ENCODE measurements at regions not wholly inside any gene's neighbourhood (a gene's known extent, or its start where the extent isn't known, plus 50 kb on each side); places are given as distances from the start of the nearest gene placed in this dataset.

DNA sequence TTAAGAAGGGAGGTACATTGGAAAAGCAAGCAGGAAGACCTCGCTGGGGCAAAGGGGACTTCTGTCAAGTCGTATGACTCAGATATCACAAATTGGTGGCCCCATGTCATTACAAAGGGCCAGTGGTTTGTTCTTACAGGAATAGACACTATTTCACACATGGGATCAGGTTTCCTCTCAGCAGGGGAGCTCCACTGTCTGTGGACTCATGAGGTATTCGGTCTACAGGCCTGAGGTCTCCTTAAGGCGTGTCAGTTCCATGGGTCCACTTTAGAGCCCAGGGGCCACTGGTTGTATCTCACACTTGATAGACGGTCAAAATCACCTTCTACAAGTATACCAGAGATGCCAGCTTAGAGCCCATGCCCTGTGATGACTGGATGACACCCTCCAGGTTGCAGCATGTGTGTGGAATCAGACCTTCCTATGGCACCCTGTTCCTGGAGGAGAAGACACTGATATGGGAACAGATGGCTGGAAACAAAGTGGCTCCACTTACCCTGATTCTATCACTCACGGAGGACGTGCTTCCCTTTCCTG, 288.1 kb upstream of the B3GAT1 start:
- Histone ChIP-seq H3K18ac (ENCODE audit: insufficient read length, low read depth, low read length) (no peak overlapping the region), H3K9ac (ENCODE audit: extremely low read depth, insufficient read length, low read length) (no peak overlapping the region), H4K91ac (ENCODE audit: insufficient read length, low read depth, low read length) (no peak overlapping the region), H2AK5ac (ENCODE audit: insufficient read length, low read length) (no peak overlapping the region), H2BK15ac (ENCODE audit: low read depth, low read length) (no peak overlapping the region), H3K79me1 (ENCODE audit: insufficient read depth, low read depth, low read length, poor library complexity, severe bottlenecking) (no peaks in the 10 kb centered on the region), H3K23me2 (ENCODE audit: insufficient read length, low read depth, low read length, poor library complexity, severe bottlenecking) (no peaks in the 10 kb centered on the region), H3K14ac (ENCODE audit: insufficient read depth, low read length) (no peak overlapping the region), H3K27ac (ENCODE audit: insufficient read length, low read depth, low read length) (no peak overlapping the region), H3K9me3 (ENCODE audit: control insufficient read depth, low read depth, low read length) (no peaks in the 10 kb centered on the region), H2BK120ac (ENCODE audit: low read depth, low read length, poor library complexity, severe bottlenecking) (no peak overlapping the region), H2AFZ (ENCODE audit: low read length) (no peak overlapping the region), H4K20me1 (ENCODE audit: control insufficient read depth, insufficient read depth, insufficient read length) (no peaks in the 10 kb centered on the region), H2BK5ac (ENCODE audit: insufficient read length, low read length) (no peak overlapping the region), H3K23ac (ENCODE audit: insufficient read length, low read depth, low read length) (no peak overlapping the region), H3T11ph (ENCODE audit: low read length) (no peak overlapping the region), H3K4me1 (ENCODE audit: insufficient read depth, low read length) (no peaks in the 10 kb centered on the region), H3K79me2 (ENCODE audit: insufficient read depth, low read length) (no peaks in the 10 kb centered on the region), H4K5ac (ENCODE audit: insufficient read length, low read depth, low read length) (no peak overlapping the region), H3K4me2 (ENCODE audit: insufficient read depth, insufficient read length, low read length) (no peak overlapping the region), H2BK12ac (ENCODE audit: insufficient read length, low read depth, low read length) (no peak overlapping the region), H3K56ac (ENCODE audit: insufficient read length, low read depth, low read length) (no peak overlapping the region), H4K8ac (replicated peaks; ENCODE audit: insufficient read length, low read depth, low read length) (no peak overlapping the region), H3K27me3 (ENCODE audit: insufficient read depth, low read length) (no peaks in the 10 kb centered on the region), H3K4ac (ENCODE audit: low read depth, low read length) (no peak overlapping the region), H2BK20ac (ENCODE audit: low read depth, low read length, poor library complexity, severe bottlenecking) (no peak overlapping the region)
- Mint-ChIP-seq H3K27ac (no peak overlapping the region), H3K4me1 (no peaks in the 10 kb centered on the region), H3K9me3 (no peaks in the 10 kb centered on the region), H3K27me3 (ENCODE audit: low read depth) (peaks cover 14% of the 10 kb centered on the region), H3K4me3 (no peak overlapping the region), H3K36me3 (ENCODE audit: insufficient read depth in 1 of 3, low read depth in 3 of 3) (no peaks in the 10 kb centered on the region)
- no CpG with 5 or more reads among the region's 7 CpGs for WGBS (ENCODE audit: extremely low coverage, insufficient read length, low lambda C conversion rate)
- TF ChIP-seq, protein P1, sequence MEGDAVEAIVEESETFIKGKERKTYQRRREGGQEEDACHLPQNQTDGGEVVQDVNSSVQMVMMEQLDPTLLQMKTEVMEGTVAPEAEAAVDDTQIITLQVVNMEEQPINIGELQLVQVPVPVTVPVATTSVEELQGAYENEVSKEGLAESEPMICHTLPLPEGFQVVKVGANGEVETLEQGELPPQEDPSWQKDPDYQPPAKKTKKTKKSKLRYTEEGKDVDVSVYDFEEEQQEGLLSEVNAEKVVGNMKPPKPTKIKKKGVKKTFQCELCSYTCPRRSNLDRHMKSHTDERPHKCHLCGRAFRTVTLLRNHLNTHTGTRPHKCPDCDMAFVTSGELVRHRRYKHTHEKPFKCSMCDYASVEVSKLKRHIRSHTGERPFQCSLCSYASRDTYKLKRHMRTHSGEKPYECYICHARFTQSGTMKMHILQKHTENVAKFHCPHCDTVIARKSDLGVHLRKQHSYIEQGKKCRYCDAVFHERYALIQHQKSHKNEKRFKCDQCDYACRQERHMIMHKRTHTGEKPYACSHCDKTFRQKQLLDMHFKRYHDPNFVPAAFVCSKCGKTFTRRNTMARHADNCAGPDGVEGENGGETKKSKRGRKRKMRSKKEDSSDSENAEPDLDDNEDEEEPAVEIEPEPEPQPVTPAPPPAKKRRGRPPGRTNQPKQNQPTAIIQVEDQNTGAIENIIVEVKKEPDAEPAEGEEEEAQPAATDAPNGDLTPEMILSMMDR (conservative IDR thresholded peaks at IDR 0.05), result no peak
- no peak for DNase-seq
